Adipocyte (in vitro differentiated cells): ENCODE measurements at regions not wholly inside any gene's neighbourhood (a gene's known extent, or its start where the extent isn't known, plus 50 kb on each side); places are given as distances from the start of the nearest gene placed in this dataset.

Experiments used
- DNase-seq: peaks from one replicate; pipeline ENCODE4 v3.0.0-alpha.2; 2015; ENCODE audit warnings: low read depth
- H3K27me3 ChIP-seq: replicated peaks from 2 replicates; pipeline ENCODE4 v1.7.0; 2013; ENCODE audit warnings: mild to moderate bottlenecking, low read length, moderate library complexity; ENCODE audit not compliant: control insufficient read depth, insufficient read depth
- H3K36me3 ChIP-seq: 2 replicates; pipeline ENCODE4 v1.7.0; 2013; ENCODE audit warnings: low read length, mild to moderate bottlenecking, moderate library complexity; ENCODE audit not compliant: control insufficient read depth, insufficient read depth, severe bottlenecking
- H3K4me1 ChIP-seq: 2 replicates; pipeline ENCODE4 v1.7.0; 2013; ENCODE audit warnings: mild to moderate bottlenecking, low read length, moderate library complexity; ENCODE audit not compliant: control insufficient read depth, insufficient read depth
- H3K4me3 ChIP-seq: 2 replicates; pipeline ENCODE4 v1.7.0; 2013; ENCODE audit warnings: mild to moderate bottlenecking, low read length, moderate library complexity
- H3K9ac ChIP-seq: 2 replicates; pipeline ENCODE4 v1.7.0; 2013; ENCODE audit warnings: mild to moderate bottlenecking, low read length, moderate library complexity
- H3K9me3 ChIP-seq: 2 replicates; pipeline ENCODE4 v1.7.0; 2013; ENCODE audit warnings: mild to moderate bottlenecking, low read length, moderate library complexity; ENCODE audit not compliant: control insufficient read depth

DNA sequence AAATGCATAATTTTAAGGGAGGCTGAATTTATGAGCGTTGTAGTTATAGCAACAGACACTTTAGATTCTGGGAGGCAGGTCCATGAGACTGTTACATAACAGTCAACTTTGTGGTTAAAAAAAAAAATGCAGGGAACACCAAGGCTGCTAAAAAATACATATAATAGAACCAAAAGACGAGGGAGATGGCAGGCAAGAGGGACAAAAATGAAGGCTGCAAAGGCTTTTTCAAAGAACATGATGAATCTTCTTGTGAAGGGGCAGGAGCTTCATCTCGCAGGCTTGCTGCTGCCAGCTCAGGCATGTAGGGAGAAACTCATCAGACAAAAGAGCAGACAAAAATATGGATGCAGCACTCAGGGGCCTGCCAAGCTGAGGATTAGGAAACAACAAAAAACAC, 243.9 kb downstream of the SHQ1 start:
- Histone ChIP-seq H3K9ac (no peak overlapping the region), H3K4me1 (no peaks in the 10 kb centered on the region), H3K27me3 (peaks cover 82% of the 10 kb centered on the region), H3K9me3 (peaks cover 5% of the 10 kb centered on the region), H3K4me3 (no peak overlapping the region), H3K36me3 (no peaks in the 10 kb centered on the region)
- no peak for DNase-seq

DNA sequence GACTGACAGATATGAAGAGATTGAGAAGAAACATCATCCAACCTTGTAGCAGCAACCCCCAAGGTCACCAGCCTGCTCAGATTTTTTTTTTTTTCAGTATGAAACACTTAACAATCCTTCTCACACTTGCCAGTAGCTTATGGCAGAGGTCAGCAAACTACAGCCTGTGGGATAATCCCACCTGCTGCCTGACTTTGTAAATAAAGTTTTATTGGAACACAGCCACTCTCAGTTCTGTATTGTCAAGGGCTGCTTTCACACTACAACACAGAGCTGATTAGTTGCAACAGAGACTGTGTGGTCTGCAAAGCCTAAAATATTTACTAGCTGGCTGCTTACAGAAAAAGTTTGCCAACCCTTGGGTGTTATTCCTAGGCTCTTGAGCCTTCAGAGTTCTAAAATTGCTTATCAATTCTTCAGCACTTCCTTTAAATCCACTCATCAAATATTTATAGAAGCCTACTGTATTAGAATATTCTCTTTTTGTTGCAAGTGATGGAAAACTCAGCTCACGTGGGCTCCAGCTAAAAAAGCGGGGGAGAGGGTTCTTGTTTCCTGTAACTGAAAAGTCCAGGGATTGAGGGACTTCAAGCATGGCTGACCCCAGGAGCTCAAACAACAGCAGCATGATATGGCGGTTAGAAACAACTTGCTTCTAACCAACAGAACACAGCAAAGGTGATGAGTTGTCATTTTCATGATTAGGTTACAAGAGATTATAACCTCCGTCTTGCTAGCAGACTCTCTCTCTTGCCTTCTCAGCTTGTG, 246.1 kb downstream of the SHQ1 start:
- Histone ChIP-seq H3K27me3 (peaks cover 77% of the 10 kb centered on the region), H3K9me3 (no peaks in the 10 kb centered on the region), H3K9ac (no peak overlapping the region), H3K4me1 (peaks cover 8% of the 10 kb centered on the region), H3K4me3 (no peak overlapping the region), H3K36me3 (no peaks in the 10 kb centered on the region)
- DNase-seq = no peak

DNA sequence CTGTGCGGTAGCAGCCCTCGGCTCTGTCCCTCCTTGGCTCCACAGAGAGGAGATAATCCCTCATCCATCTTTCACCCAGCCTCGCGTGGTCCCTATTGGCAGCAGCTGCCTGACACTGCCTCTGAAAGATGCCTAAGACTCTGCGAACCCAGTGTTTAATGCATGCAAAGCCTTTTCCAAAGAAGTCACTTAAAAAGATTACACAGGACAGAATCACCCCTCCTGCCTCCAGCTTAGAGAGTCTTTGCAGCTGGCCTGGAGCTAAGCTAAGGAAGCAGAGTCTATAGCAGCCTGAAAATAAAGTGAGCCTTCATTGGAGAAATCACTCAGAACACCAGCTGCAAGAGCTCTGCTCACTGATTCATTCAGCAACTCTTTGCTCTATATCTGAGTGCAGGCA, 247.2 kb downstream of the SHQ1 start:
- no peaks in the 10 kb centered on the region for H3K36me3 ChIP-seq
- H3K4me1 ChIP-seq = peaks cover 9% of the 10 kb centered on the region
- H3K27me3 ChIP-seq = peaks cover 67% of the 10 kb centered on the region
- no peaks in the 10 kb centered on the region for H3K9me3 ChIP-seq
- no peak for DNase-seq
- no peak overlapping the region for H3K4me3 ChIP-seq
- no peak overlapping the region for H3K9ac ChIP-seq

DNA sequence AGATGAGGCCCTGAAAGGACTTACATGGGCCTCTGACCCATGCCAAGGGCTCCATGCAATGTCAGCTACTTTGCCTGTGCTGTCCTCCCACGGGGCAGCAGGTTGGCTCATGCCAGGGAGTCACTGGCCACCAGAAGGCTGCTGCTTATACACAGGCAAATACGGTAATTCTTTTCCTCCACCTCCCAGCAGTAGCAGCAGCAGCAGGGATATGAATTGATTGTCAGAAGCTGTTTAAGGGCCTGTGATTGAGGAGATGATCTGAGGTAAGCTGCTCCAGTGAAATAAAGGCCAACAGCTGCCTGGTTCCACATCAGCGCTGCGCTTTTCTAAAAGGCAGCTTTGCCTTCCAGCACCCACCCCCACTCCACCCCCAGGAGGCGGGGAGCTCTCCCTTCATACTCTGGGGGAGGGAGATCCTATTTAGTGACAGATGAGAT, 250.5 kb downstream of the SHQ1 start:
- Histone ChIP-seq H3K9me3 (no peaks in the 10 kb centered on the region), H3K4me1 (peaks cover 9% of the 10 kb centered on the region), H3K36me3 (no peaks in the 10 kb centered on the region), H3K27me3 (peaks cover 58% of the 10 kb centered on the region), H3K4me3 (no peak overlapping the region), H3K9ac (no peak overlapping the region)
- no peak for DNase-seq

DNA sequence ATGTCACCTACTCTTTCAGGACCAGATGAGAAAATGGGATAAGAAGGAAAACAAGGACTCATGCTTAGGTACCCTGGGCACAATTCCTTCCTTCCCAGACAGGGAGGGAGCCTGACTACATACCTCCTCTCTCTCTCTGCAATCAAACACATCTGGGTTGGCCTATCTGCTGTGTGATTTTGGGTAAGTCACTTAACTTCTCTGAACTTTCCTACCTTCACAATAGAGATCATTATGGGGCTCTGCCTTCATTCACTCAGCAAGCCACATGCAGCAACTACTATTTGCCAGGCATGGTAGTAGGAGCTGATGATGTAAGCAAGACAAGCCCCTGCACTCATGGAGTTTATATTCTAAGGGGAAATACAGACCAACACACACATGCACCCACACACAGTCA, 251.2 kb downstream of the SHQ1 start:
- Histone ChIP-seq H3K4me1 (peaks cover 14% of the 10 kb centered on the region), H3K36me3 (no peaks in the 10 kb centered on the region), H3K9me3 (no peaks in the 10 kb centered on the region), H3K27me3 (peaks cover 51% of the 10 kb centered on the region), H3K4me3 (no peak overlapping the region), H3K9ac (no peak overlapping the region)
- no peak for DNase-seq

DNA sequence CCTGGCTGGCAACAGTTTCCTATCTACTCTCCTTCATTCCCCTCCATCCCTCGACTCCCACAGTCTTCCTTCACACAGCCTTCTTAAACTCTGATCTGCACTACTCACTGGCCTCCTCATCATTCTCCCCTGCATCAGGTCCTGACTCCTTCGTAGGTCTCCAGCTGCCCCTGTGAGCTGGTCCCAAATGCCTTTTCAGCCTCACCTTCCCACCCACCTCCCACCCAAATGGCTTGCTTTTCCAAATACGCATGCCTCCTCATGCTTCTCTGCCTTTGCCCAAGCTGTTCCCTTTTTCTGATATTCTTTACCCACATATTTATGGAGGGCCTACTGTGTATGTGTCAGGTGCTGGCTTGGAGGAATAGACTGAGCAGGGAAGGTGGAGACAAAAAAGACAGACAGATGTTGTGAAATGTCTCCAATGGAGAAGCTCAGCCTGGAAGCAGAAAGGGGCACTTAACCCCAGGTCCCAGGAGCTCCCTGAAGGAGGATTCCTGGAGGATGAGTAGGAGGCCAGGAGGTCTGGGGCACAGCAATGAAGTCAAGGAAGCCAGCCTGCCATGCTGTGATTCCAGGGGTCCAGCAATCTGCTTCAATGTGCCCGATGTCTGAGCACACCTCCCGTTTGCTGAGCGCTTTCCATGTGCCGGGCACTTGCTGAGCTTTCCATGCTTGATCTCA, 252.2 kb downstream of the SHQ1 start:
- Histone ChIP-seq H3K9ac (no peak overlapping the region), H3K9me3 (no peaks in the 10 kb centered on the region), H3K4me3 (no peak overlapping the region), H3K4me1 (peaks cover 24% of the 10 kb centered on the region), H3K36me3 (no peaks in the 10 kb centered on the region), H3K27me3 (peaks cover 41% of the 10 kb centered on the region)
- peak; percentile 42 for DNase-seq

DNA sequence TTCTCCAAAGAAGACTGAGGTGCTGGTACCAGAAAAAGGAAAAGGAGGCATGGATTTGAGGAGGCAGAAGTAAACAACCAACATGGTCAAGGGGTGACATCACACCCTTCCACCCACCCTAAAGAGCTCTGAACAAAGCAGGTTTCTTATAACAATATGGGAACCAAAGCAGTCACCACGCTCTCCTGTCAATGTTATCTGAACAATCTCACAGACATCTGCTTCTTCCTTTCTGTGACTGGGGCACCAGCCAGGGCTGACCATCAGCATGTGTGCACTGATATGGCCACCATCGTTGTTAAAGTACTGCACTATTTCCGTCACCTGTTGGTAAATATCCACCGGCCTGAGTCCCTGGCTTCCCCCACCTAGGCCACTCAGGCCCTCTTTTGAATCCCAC, 252.9 kb downstream of the SHQ1 start:
- H3K36me3 ChIP-seq = no peaks in the 10 kb centered on the region
- DNase-seq = no peak
- peaks cover 35% of the 10 kb centered on the region for H3K27me3 ChIP-seq
- H3K9me3 ChIP-seq = no peaks in the 10 kb centered on the region
- H3K9ac ChIP-seq = no peak overlapping the region
- H3K4me3 ChIP-seq = no peak overlapping the region
- peaks cover 26% of the 10 kb centered on the region for H3K4me1 ChIP-seq

DNA sequence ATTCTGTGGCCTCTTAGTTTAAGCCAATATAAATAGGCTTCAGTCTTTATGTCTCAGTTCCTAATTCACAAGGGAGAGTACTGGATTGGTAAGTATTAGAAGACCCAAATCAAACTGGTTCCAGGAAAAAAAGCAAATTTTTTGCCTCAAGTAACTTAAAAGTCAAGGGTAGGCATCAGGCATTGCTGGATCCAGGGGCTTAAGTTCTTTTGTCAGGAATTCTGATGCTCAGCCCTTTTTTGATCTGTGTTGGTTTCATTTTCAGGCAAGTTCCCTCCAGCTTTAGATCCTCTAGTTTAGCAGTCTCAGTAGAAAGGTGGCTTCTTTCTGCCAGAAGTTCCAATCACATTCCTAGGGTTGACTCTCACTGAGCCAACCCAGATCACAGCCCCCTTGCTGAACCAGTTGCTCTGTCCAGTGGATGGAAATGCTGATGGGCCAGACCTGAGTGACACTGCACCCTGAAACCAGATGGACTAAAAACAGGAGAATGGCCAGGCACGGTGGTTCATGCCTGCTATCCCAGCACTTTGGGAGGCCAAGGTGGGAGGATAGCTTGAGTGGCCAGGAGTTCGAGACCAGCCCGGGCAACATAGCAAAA, 253.5 kb downstream of the SHQ1 start:
- no peak overlapping the region for H3K4me3 ChIP-seq
- no peak overlapping the region for H3K9ac ChIP-seq
- DNase-seq = no peak
- no peaks in the 10 kb centered on the region for H3K36me3 ChIP-seq
- H3K4me1 ChIP-seq = peaks cover 26% of the 10 kb centered on the region
- no peaks in the 10 kb centered on the region for H3K9me3 ChIP-seq
- H3K27me3 ChIP-seq = peaks cover 32% of the 10 kb centered on the region

DNA sequence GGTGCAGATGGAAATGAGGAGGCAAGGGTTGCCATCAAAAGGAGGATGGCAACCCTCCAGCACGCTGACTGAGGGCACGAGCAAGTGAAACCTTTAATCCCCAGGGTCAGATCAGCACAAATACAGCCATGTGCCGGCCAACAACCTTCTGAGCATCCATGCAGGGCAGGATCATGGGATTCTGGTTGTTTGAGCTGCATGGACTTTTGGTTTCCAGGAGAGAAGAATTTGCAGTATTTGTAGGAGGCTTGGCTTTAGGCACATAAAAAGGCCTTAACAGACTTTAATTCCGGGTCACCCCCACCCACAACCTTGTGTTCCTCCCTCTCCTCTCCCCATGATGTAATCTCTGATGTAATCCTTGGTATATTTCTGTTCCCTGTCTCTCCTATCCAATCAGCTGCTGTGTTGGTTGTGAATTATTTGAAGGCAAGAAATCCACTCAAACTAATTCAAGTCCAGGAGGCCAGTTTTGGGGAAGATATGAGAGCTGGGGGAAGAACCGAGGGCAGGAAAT, 254.3 kb downstream of the SHQ1 start:
- Histone ChIP-seq H3K9ac (no peak overlapping the region), H3K4me3 (no peak overlapping the region), H3K4me1 (peaks cover 26% of the 10 kb centered on the region), H3K36me3 (no peaks in the 10 kb centered on the region), H3K27me3 (peaks cover 29% of the 10 kb centered on the region), H3K9me3 (no peaks in the 10 kb centered on the region)
- DNase-seq = peak; percentile 62

DNA sequence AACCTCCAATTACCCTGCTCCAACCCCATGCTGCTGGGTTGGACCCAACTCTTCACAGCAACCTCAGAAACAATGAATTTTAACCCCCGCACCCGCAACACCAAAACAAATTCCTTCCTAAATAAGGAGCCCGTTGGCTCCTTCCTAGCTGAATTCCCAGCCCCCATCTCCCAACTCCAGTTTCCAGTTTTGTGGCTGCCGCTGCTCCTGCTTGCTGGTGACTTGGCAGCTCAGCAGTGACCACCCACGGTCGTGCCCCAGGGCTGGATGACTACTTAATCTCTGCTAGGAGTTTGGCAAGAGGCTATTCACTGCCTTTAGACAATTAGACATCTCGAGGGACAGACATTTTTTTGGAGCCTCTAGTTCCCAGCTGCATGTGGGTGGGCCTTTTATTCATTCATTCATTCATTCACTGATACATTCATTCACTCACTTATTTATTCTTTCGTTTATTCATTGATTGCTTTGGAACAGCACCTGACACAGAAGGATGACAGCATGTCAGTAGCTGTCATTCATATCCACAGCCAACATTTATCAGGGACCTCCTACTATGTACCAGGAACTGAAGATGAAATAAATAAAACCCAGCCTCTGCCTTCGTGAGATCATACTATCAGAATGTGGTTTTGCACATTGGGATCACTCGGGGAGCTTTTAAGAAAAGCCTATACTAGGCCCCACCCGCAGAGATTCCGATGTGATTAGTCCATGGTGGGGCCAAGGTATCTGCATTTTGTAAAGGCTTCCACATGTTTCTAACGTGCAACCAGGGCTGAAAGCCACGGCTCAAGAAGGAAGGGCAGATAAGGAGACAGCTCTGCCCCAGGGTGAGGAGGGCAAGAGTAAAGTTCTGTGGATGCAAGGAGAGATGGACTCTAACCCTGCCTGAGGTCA, 256.5 kb downstream of the SHQ1 start:
- H3K4me3 ChIP-seq = peak overlapping the region; percentile 5
- H3K4me1 ChIP-seq = peaks cover 17% of the 10 kb centered on the region
- H3K27me3 ChIP-seq = peaks cover 32% of the 10 kb centered on the region
- H3K36me3 ChIP-seq = no peaks in the 10 kb centered on the region
- no peaks in the 10 kb centered on the region for H3K9me3 ChIP-seq
- H3K9ac ChIP-seq = no peak overlapping the region
- DNase-seq = peak; percentile 90
